Limb (tissue), 2 donors: ENCODE measurements at regions not wholly inside any gene's neighbourhood (a gene's known extent, or its start where the extent isn't known, plus 50 kb on each side); places are given as distances from the start of the nearest gene placed in this dataset.

ENCODE experiments used
- DNase-seq, 2 donors: peaks; one replicate each; pipeline ENCODE4 v3.0.0-alpha.2; 2016; ENCODE audit errors: extremely low spot score in 2 of 2

- DNase-seq: no peak
Observed at GRCh38 chr12:114789276-114789675, 105.3 kb upstream of the TBX3 start.

GRCh38 chr12:114784526-114784925, 100.6 kb upstream of the TBX3 start:
- no peak for DNase-seq

- no peak for DNase-seq
Observed at GRCh38 chr12:114783089-114783618, 99.2 kb upstream of the TBX3 start.

GRCh38 chr12:114780746-114781399, 96.9 kb upstream of the TBX3 start:
- no peak for DNase-seq

GRCh38 chr12:114779647-114780046, 95.7 kb upstream of the TBX3 start:
- DNase-seq: no peak

- DNase-seq: no peak
Observed at GRCh38 chr12:114779186-114779585, 95.2 kb upstream of the TBX3 start.

GRCh38 chr12:114776731-114777442, 92.9 kb upstream of the TBX3 start:
- DNase-seq: no peak

GRCh38 chr12:114774699-114775098, 90.7 kb upstream of the TBX3 start:
- DNase-seq: no peak

- no peak for DNase-seq
Observed at GRCh38 chr12:114774197-114774596, 90.2 kb upstream of the TBX3 start.

- DNase-seq: no peak
Observed at GRCh38 chr12:114770323-114770722, 86.3 kb upstream of the TBX3 start.

GRCh38 chr12:114769634-114770033, 85.7 kb upstream of the TBX3 start:
- no peak for DNase-seq

GRCh38 chr12:114767906-114768722, 84.1 kb upstream of the TBX3 start:
- peak in 1 of 2 donors; percentile 64 for DNase-seq

- no peak for DNase-seq
Observed at GRCh38 chr12:114767084-114767760, 83.2 kb upstream of the TBX3 start.

GRCh38 chr12:114765960-114766691, 82.2 kb upstream of the TBX3 start:
- no peak for DNase-seq

- DNase-seq: no peak
Observed at GRCh38 chr12:114764510-114764909, 80.5 kb upstream of the TBX3 start.

- DNase-seq: peak; percentile 67 to 71
Observed at GRCh38 chr12:114762490-114763110, 78.6 kb upstream of the TBX3 start.

GRCh38 chr12:114760151-114760877, 76.3 kb upstream of the TBX3 start:
- no peak for DNase-seq

GRCh38 chr12:114759635-114760034, 75.7 kb upstream of the TBX3 start:
- DNase-seq: no peak

- DNase-seq: no peak
Observed at GRCh38 chr12:114757684-114758325, 73.8 kb upstream of the TBX3 start.
